Urinary bladder (tissue), 3 donors: ENCODE measurements at regions not wholly inside any gene's neighbourhood (a gene's known extent, or its start where the extent isn't known, plus 50 kb on each side); places are given as distances from the start of the nearest gene placed in this dataset.
"Not testable (repeated sequence)": the region's sequence is repeated elsewhere in the genome, so short reads cannot be mapped to it uniquely, and the experiment has no call there.

Experiments
- DNase-seq: peaks from one replicate; pipeline ENCODE4 v3.0.0-alpha.2; 2015; ENCODE audit errors: extremely low spot score
- H3K27ac ChIP-seq: one replicate; pipeline ENCODE4 v1.5.1; 2013; ENCODE audit warnings: low read depth, mild to moderate bottlenecking, moderate library complexity
- H3K36me3 ChIP-seq: one replicate; pipeline ENCODE4 v1.6.1; 2013; ENCODE audit warnings: mild to moderate bottlenecking, moderate library complexity; ENCODE audit not compliant: insufficient read depth
- H3K4me1 ChIP-seq: one replicate; pipeline ENCODE4 v1.6.1; 2013; ENCODE audit warnings: mild to moderate bottlenecking, moderate library complexity; ENCODE audit not compliant: insufficient read depth
- H3K4me3 ChIP-seq: one replicate; pipeline ENCODE4 v1.5.1; 2013; ENCODE audit warnings: low read depth, low read length
- WGBS: extraction: QIAGEN DNeasy Blood & Tissue Kit; methylation state at CpG from one replicate; pipeline ENCODE4 v1.1.7; 2013; 5-methylcytosine and 5-hydroxymethylcytosine counted together
- donor health status: healthy with polysubstance abuse.
- donor health status: healthy.

DNA sequence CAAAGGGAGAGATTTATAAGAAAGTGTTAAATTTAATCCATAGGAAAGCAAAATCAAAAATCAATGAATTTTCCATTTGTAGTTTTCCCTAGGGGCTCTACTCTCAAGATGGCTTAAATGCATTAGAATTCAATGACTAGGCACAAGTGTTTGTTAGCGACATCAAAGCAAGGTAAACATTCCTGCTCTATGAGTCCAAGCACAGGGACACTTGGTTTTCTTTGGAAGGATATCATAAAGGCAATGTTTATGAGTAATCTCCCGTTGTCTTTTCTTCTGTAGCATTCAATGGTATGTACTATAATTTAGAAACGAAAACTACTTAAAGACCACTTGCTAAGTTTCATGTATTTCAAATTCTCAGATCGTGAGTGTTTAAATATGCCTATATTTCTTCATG, 54.8 kb upstream of the ZNF717 start:
- not testable (repeated sequence) for H3K4me3 ChIP-seq, H3K4me1 ChIP-seq, H3K36me3 ChIP-seq, H3K27ac ChIP-seq, DNase-seq
- 78% methylated on average over 4 of the region's 4 CpGs for WGBS

DNA sequence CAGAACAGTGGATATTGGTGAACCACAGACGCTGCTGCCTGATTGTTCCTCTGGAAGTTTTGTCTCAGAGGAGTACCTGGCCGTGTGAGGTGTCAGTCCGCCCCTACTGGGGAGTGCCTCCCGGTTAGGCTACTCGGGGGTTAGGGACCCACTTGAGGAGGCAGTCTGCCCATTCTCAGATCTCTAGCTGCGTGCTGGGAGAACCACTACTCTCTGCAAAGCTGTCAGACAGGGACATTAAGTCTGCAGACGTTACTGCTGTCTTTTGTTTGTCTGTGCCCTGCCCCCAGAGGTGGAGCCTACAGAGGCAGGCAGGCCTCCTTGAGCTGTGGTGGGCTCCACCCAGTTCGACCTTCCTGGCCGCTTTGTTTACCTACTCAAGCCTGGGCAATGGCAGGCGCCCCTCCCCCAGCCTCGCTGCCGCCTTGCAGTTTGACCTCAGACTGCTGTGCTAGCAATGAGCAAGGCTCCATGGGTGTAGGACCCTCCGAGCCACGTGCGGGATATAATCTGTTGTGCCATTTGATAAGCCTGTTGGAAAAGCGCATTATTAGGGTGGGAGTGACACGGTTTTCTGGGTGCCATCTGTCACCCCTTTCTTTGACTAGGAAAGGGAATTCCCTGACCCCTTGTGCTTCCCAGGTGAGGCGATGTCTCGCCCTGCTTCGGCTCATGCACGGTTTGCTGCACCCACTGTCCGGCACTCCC, 65.1 kb upstream of the ZNF717 start:
- not testable (repeated sequence) for DNase-seq, H3K4me3 ChIP-seq, H3K36me3 ChIP-seq, H3K27ac ChIP-seq, H3K4me1 ChIP-seq
- 69% methylated on average over 22 of the region's 22 CpGs for WGBS

DNA sequence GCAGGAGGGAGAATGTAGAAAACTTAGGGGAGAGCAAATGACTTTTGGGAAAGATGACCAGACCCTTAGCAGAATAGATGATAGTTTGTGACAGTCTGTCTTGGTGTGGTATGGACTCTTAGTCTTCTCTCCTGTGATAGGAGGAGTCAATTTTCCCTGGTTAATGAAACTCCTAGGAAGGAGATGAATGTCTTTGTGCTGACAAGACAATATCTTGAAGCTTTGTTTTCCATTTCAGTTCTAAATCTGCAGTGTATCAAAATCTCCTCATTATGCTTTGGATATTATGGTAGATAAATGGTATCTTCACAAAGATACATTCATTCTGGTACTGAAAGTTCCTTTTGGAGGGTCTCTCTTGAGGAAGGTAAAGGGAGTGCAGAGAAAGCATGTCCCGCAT, 77.8 kb upstream of the ZNF717 start:
- H3K4me3 ChIP-seq, result no peak overlapping the region
- 89% methylated on average over 1 of the region's 1 CpG for WGBS
- no peak for DNase-seq
- H3K27ac ChIP-seq, result no peak overlapping the region
- no peaks in the 10 kb centered on the region for H3K4me1 ChIP-seq
- no peaks in the 10 kb centered on the region for H3K36me3 ChIP-seq

DNA sequence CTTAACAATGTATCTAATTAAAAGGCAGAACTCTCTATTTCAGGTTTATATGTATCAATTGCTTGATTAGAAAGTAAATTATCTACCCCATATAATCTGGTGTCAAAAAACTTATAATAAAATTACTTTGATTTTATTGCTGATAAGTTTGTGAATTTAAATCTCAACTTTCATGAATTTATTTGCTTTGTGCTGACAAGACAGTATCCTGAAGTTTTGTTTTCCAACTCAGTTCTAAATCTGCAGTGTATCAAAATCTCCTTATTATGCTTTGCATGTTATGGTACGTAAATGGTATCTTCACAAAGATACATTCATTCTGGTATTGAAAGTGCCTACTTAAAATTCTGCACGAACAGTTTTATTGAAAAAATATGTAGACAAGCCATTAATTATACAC, 78.5 kb upstream of the ZNF717 start:
- 42% methylated on average over 2 of the region's 2 CpGs for WGBS
- H3K4me3 ChIP-seq, result no peak overlapping the region
- no peaks in the 10 kb centered on the region for H3K4me1 ChIP-seq
- H3K36me3 ChIP-seq, result no peaks in the 10 kb centered on the region
- no peak overlapping the region for H3K27ac ChIP-seq
- DNase-seq, result no peak

DNA sequence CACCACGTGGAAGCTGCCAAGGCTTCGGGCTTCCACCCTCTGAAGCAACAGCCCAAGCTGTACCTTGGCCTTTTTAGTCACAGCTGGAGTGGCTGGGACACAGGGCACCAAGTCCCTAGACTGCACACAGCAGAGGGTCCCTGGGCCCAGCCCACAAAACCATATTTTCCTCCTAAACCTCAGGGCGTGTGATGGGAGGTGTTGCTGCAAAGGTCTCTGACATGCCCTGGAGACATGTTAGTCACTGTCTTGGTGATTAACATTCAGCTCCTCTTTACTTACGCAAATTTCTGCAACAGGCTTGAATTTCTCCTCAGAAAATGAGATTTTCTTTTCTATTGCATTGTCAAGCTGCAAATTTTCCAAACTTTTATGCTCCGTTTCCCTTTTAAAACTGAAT, 98.4 kb upstream of the ZNF717 start:
- 81% methylated on average over 5 of the region's 5 CpGs for WGBS

DNA sequence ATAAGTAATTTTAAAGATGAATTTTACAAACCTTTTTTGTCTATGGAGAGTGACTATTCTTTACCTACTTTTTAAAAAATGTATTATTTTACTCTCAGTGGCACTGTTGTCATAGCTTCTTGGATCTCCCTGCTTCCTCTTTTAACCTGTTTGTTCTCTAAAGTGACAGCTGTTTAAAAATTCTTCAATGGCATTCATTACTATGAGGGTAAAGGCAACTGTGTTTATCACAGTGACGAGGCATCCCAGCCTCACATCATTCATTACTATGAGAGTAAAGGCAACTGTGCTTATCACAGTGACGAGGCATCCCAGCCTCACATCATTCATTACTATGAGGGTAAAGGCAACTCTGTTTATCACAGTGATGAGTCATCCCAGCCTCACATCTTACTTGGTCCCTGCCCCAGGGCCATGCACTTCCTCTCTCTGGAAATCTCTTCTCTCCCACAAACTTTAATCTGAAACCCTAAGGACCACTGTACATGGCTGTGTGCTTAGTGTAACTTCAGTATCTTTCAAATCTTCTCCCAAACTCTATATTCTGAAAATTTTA, 101.7 kb upstream of the ZNF717 start:
- Histone ChIP-seq H3K36me3 (no peaks in the 10 kb centered on the region), H3K27ac (no peak overlapping the region), H3K4me3 (no peak overlapping the region), H3K4me1 (no peaks in the 10 kb centered on the region)
- 31% methylated on average over 2 of the region's 2 CpGs for WGBS
- DNase-seq, result no peak

More for the DNA sequence above, 98.4 kb upstream of the ZNF717 start:
- not testable (repeated sequence) for H3K4me3 ChIP-seq, H3K27ac ChIP-seq, H3K4me1 ChIP-seq, H3K36me3 ChIP-seq, DNase-seq

DNA sequence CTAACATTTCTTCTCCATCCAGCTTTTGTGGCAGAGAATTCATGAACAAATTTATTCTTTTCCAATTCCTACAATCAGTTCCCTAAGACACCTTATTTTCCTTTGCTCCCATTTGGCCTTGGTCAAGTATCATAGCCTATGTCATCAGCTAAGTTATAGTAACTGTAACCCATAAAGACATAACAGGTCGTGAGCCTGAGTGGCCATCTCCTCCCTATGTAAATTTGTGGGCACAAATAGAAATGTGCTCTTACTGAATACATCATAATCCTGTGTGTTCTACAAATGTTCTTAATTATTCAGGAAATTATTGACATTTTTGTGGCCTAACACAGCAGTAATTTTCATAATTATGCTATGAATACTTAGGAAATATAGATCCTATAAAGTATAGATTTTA, 108.9 kb upstream of the ZNF717 start:
- no peak overlapping the region for H3K4me3 ChIP-seq
- WGBS, result 62% methylated on average over 1 of the region's 1 CpG
- H3K27ac ChIP-seq, result no peak overlapping the region
- no peaks in the 10 kb centered on the region for H3K4me1 ChIP-seq
- no peak for DNase-seq
- H3K36me3 ChIP-seq, result no peaks in the 10 kb centered on the region

DNA sequence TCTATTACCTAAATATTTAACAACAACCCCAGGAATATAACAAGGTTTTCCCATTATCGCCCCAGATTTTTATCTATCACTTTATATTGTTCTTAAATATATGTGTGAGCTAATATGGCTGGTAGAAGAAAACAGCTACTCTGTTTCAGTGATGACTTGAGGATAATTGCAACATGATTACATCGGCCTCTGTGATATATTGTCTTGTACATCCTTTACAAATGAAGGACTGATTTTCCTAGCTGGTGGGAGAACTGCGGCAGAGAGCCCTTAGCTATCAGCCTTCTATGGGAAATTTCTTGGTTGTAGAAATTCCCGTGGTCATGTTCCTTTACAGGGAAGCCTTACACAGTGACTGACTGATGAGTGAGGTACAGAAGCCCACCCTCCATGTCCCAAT, 110.9 kb upstream of the ZNF717 start:
- H3K36me3 ChIP-seq, result no peaks in the 10 kb centered on the region
- no peak for DNase-seq
- no peak overlapping the region for H3K27ac ChIP-seq
- 81% methylated on average over 4 of the region's 4 CpGs for WGBS
- no peaks in the 10 kb centered on the region for H3K4me1 ChIP-seq
- H3K4me3 ChIP-seq, result no peak overlapping the region

DNA sequence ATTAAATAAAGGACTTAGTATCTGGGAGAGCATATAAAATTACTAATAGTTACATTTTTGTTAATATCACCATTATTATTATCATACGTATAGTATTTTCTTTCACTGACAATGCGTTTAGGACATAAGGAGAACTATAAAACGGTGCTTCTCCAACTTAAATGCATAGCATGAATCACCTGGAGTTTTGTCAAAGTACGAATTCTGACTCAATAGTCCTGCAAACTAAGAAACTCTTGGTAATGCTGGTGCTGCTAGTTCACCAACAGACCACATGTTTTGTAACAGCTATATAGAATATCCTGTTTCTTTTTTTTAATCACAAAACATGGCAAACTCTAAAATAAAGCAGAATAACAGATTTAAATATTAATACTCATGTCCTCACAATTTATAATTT, 116.1 kb upstream of the ZNF717 start:
- DNase-seq, result not testable (repeated sequence)
- WGBS, result 70% methylated on average over 4 of the region's 4 CpGs

DNA sequence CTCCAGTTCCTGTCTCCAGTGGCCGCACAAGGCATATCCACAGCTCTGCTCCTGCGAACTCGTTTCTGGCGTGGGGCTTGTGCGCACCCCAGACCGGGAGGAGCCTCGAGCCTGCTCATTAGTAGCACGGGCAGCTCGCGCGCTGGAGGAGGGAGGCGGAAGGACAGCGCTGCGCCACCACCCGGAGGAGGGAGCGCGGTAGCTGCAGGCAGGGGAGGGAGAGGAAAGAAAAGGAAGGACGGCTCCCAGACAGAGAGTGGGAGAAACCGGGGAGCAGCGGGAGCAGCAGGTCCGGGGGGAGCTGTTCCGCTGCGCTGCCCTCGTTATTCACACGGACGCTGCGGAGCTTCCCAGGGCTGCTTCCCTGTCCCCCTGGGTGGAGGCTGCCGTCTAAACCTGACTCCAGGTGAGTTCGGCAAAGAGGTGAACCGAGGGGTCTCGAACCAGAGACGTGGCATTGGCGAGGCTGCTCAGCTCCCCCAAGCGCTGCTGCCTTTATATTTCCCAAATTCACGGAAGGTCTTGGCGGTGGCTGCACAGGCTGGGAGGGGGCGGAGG, 121.3 kb upstream of the ZNF717 start:
- no peak overlapping the region for H3K4me3 ChIP-seq
- 1% methylated on average over 37 of the region's 37 CpGs for WGBS
- H3K27ac ChIP-seq, result no peak overlapping the region
- no peaks in the 10 kb centered on the region for H3K36me3 ChIP-seq
- H3K4me1 ChIP-seq, result no peaks in the 10 kb centered on the region
- DNase-seq, result peak; percentile 2

More for the DNA sequence above, 116.1 kb upstream of the ZNF717 start:
- not testable (repeated sequence) for H3K27ac ChIP-seq, H3K4me1 ChIP-seq, H3K4me3 ChIP-seq, H3K36me3 ChIP-seq

DNA sequence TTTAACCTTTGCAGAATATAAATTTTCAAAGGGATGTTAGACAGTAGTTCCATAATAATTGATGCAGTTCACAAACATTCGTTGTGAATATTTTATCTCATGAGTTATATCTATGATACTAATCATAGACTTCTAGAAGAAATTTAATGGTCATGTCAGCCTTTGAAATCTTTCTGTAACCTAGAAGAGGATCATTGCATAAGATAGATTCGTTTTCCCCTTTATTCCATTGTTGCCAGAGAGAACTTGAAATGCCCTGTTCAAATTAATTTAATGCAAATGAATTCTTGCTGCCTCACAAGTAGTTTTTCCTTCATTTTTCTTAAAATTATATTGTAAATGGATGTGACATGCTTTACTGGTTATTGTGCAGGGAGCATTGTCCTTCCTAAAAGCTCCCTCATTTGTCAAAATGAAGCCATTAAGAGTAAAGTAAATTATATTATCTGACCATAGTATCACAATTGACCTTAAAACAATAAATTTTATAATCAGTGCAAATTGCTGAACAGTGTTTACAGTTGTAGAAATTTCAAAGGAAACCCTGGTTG, 128.5 kb upstream of the ZNF717 start:
- H3K27ac ChIP-seq, result no peak overlapping the region
- no peak overlapping the region for H3K4me3 ChIP-seq
- H3K36me3 ChIP-seq, result no peaks in the 10 kb centered on the region
- 55% methylated on average over 2 of the region's 2 CpGs for WGBS
- no peaks in the 10 kb centered on the region for H3K4me1 ChIP-seq
- no peak for DNase-seq

DNA sequence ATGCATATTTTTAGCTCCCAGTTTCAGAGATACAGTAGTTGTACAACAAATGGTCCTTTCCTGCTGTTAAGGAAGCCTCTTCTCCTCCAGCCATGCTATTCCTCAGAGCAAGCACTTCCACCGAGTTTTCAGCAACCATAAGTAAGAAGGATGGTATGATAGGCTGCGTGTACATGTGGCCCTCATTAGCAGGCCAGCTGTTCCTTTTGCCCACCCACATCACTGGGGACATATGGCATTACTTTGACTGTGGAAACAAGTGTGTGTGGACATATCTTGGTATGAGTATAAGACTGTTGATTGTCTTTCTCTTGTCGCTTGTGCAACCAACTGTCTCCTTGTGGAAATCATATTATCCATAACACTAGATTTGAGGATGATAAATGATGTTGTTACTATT, 129.4 kb upstream of the ZNF717 start:
- not testable (repeated sequence) for H3K36me3 ChIP-seq, DNase-seq, H3K4me1 ChIP-seq, H3K4me3 ChIP-seq, H3K27ac ChIP-seq
- WGBS, result 60% methylated on average over 3 of the region's 3 CpGs

DNA sequence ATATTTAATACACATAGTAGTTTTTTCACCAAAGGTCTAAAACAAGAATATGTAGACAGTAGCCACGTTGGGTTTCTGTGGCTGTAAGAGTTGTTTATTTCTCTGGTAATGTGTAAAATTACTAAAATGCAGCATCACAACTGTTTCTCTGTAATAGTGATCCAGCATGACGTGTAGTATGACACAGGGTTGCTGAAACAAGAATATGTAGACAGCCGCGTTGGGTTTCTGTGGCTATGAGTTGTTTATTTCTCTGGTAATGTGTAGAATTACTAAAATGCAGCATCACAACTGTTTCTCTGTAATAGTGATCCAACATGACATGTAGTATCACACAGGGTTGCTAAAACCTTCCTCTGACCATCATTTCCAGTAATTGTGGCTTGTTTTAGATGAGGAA, 153.6 kb upstream of the ZNF717 start:
- WGBS, result 64% methylated on average over 4 of the region's 4 CpGs
- DNase-seq, result no peak
- Histone ChIP-seq H3K4me3 (no peak overlapping the region), H3K4me1 (no peaks in the 10 kb centered on the region), H3K27ac (no peak overlapping the region), H3K36me3 (no peaks in the 10 kb centered on the region)

DNA sequence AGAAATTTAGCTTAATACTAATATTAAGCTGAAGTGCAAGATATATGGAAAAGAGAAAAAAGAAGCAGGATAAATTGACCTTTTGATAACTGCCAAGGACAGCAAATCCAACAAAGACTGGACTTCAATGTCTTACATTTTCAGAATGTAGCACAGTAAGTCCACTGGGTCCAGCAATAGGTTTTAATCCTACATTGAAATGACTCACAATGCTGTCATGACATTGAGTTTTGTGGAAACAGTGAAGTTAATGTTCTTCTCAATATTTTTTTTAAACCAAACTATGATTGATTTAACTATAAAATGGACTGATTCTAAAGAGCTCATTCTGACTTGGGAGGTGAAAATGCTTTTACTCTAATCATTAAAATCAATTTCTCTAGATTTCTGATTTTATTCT, 166.6 kb upstream of the ZNF717 start:
- Histone ChIP-seq H3K36me3 (no peaks in the 10 kb centered on the region), H3K4me1 (no peaks in the 10 kb centered on the region), H3K27ac (no peak overlapping the region), H3K4me3 (no peak overlapping the region)
- DNase-seq, result no peak
